Amygdala (tissue), 56 donors: ENCODE measurements at regions not wholly inside any gene's neighbourhood (a gene's known extent, or its start where the extent isn't known, plus 50 kb on each side); places are given as distances from the start of the nearest gene placed in this dataset.
"Not testable (repeated sequence)": the region's sequence is repeated elsewhere in the genome, so short reads cannot be mapped to it uniquely, and the experiment has no call there.

ENCODE experiments used
- DNase-seq, 56 donors: peaks; one replicate each; lab custom pipeline; 2025; lab: John Stamatoyannopoulos, UW

- DNase-seq = not testable (repeated sequence)
Measured at GRCh38 chr14:40954448-40955130, 652.1 kb upstream of the LRFN5 start.

- no peak for DNase-seq
Measured at GRCh38 chr14:40944521-40944920, 662.2 kb upstream of the LRFN5 start.

- no peak for DNase-seq
Measured at GRCh38 chr14:40936861-40937260, 669.8 kb upstream of the LRFN5 start.

- no peak for DNase-seq
Measured at GRCh38 chr14:40920380-40920779, 686.3 kb upstream of the LRFN5 start.

- peak in 1 of 56 donors; percentile 20 for DNase-seq
Measured at GRCh38 chr14:40911141-40911540, 695.5 kb upstream of the LRFN5 start.

GRCh38 chr14:40909906-40910305 is 696.8 kb upstream of the LRFN5 start:
- DNase-seq = no peak

GRCh38 chr14:40903709-40904108 is 703.0 kb upstream of the LRFN5 start:
- DNase-seq = no peak

- no peak for DNase-seq
Measured at GRCh38 chr14:40899435-40899834, 707.2 kb upstream of the LRFN5 start.

- no peak for DNase-seq
Measured at GRCh38 chr14:40894846-40895245, 711.8 kb upstream of the LRFN5 start.

- no peak for DNase-seq
Measured at GRCh38 chr14:40889126-40889525, 717.5 kb upstream of the LRFN5 start.

- DNase-seq = no peak
Measured at GRCh38 chr14:40887912-40888311, 718.8 kb upstream of the LRFN5 start.

- no peak for DNase-seq
Measured at GRCh38 chr14:40870252-40870651, 736.4 kb upstream of the LRFN5 start.

- no peak for DNase-seq
Measured at GRCh38 chr14:40859055-40859454, 747.6 kb upstream of the LRFN5 start.

GRCh38 chr14:40855343-40855742 is 751.3 kb upstream of the LRFN5 start:
- DNase-seq = no peak

GRCh38 chr14:40850191-40850590 is 756.5 kb upstream of the LRFN5 start:
- no peak for DNase-seq

GRCh38 chr14:40847480-40847879 is 759.2 kb upstream of the LRFN5 start:
- DNase-seq = no peak

GRCh38 chr14:40842816-40843215 is 763.9 kb upstream of the LRFN5 start:
- DNase-seq = no peak

GRCh38 chr14:40841886-40842285 is 764.8 kb upstream of the LRFN5 start:
- no peak for DNase-seq

GRCh38 chr14:40838601-40839000 is 768.1 kb upstream of the LRFN5 start:
- no peak for DNase-seq

- no peak for DNase-seq
Measured at GRCh38 chr14:40806471-40806870, 800.2 kb upstream of the LRFN5 start.

GRCh38 chr14:40796168-40796567 is 810.5 kb upstream of the LRFN5 start:
- DNase-seq = no peak

GRCh38 chr14:40784860-40785259 is 821.8 kb upstream of the LRFN5 start:
- DNase-seq = no peak

GRCh38 chr14:40762685-40763084 is 844.0 kb upstream of the LRFN5 start:
- DNase-seq = no peak
